Progenitor cell of endocrine pancreas (in vitro differentiated cells): ENCODE measurements at regions not wholly inside any gene's neighbourhood (a gene's known extent, or its start where the extent isn't known, plus 50 kb on each side); places are given as distances from the start of the nearest gene placed in this dataset.

ENCODE experiments used
- DNase-seq: peaks from one replicate; pipeline ENCODE4 v3.0.0; 2021; ENCODE audit warnings: low spot score; ENCODE audit not compliant: unreplicated experiment
- H3K27ac Mint-ChIP-seq: 2 replicates; pipeline ENCODE4 v1.8.0; 2021; ENCODE audit warnings: mild to moderate bottlenecking, moderate library complexity, mixed read lengths
- H3K27me3 Mint-ChIP-seq: 2 replicates; pipeline ENCODE4 v1.8.0; 2021; ENCODE audit warnings: mixed read lengths
- H3K36me3 Mint-ChIP-seq: 2 replicates; pipeline ENCODE4 v1.8.0; 2022; ENCODE audit warnings: mixed read lengths; ENCODE audit not compliant: insufficient read depth
- H3K4me1 Mint-ChIP-seq: 2 replicates; pipeline ENCODE4 v1.8.0; 2021; ENCODE audit warnings: low read depth, mixed read lengths
- H3K4me3 Mint-ChIP-seq: 2 replicates; pipeline ENCODE4 v1.8.0; 2021; ENCODE audit warnings: low read depth, mild to moderate bottlenecking, moderate library complexity, mixed read lengths
- H3K9me3 Mint-ChIP-seq: 2 replicates; pipeline ENCODE4 v1.8.0; 2021; ENCODE audit warnings: low read depth, mixed read lengths
- TF ChIP-seq, protein P1 (sequence below): fragments of 200-600 bp; sonication (generic); IDR thresholded peaks from one replicate; pipeline ENCODE4 v1.5.0; 2021; ENCODE audit warnings: antibody characterized with exemption, mild to moderate bottlenecking; ENCODE audit not compliant: unreplicated experiment

GRCh38 chr3:117987256-117987655, 1047.4 kb downstream of the IGSF11 start:
- no peak overlapping the region for H3K4me3 Mint-ChIP-seq
- TF ChIP-seq, protein P1, sequence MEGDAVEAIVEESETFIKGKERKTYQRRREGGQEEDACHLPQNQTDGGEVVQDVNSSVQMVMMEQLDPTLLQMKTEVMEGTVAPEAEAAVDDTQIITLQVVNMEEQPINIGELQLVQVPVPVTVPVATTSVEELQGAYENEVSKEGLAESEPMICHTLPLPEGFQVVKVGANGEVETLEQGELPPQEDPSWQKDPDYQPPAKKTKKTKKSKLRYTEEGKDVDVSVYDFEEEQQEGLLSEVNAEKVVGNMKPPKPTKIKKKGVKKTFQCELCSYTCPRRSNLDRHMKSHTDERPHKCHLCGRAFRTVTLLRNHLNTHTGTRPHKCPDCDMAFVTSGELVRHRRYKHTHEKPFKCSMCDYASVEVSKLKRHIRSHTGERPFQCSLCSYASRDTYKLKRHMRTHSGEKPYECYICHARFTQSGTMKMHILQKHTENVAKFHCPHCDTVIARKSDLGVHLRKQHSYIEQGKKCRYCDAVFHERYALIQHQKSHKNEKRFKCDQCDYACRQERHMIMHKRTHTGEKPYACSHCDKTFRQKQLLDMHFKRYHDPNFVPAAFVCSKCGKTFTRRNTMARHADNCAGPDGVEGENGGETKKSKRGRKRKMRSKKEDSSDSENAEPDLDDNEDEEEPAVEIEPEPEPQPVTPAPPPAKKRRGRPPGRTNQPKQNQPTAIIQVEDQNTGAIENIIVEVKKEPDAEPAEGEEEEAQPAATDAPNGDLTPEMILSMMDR = no peak
- no peak for DNase-seq
- no peaks in the 10 kb centered on the region for H3K9me3 Mint-ChIP-seq
- H3K27ac Mint-ChIP-seq = no peak overlapping the region
- no peaks in the 10 kb centered on the region for H3K36me3 Mint-ChIP-seq
- no peaks in the 10 kb centered on the region for H3K27me3 Mint-ChIP-seq
- peaks cover 7% of the 10 kb centered on the region for H3K4me1 Mint-ChIP-seq

DNA sequence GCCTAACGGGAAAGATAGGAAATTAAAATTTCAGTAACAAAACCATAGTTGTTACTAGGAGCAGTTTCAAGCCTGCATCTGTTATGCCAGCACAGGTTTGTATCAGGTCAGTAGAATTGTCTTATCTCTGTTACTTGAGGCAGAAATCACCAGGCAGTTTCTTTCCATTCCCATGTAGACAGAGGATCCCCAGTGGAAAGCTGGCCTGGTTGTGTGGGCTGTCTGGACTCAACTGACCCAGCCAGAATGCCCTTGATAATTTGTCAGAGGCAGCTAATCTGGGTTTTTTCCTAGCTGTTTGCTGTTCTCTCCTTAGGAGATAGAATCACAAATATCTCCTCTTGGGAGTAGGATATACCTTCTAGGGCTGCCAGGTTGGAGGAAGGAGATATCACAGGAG, 1044.7 kb downstream of the IGSF11 start:
- no peaks in the 10 kb centered on the region for H3K9me3 Mint-ChIP-seq
- peaks cover 9% of the 10 kb centered on the region for H3K4me1 Mint-ChIP-seq
- no peak for DNase-seq
- peaks cover 6% of the 10 kb centered on the region for H3K27me3 Mint-ChIP-seq
- TF ChIP-seq, protein P1 = no peak
- no peak overlapping the region for H3K27ac Mint-ChIP-seq
- no peak overlapping the region for H3K4me3 Mint-ChIP-seq
- no peaks in the 10 kb centered on the region for H3K36me3 Mint-ChIP-seq

- Mint-ChIP-seq H3K27ac (no peak overlapping the region), H3K4me1 (peaks cover 12% of the 10 kb centered on the region), H3K36me3 (no peaks in the 10 kb centered on the region), H3K4me3 (no peak overlapping the region), H3K27me3 (peaks cover 11% of the 10 kb centered on the region), H3K9me3 (no peaks in the 10 kb centered on the region)
- TF ChIP-seq, protein P1 = no peak
- DNase-seq = no peak
These were observed 1044.0 kb downstream of the IGSF11 start for GRCh38 chr3:117990627-117991026.

DNA sequence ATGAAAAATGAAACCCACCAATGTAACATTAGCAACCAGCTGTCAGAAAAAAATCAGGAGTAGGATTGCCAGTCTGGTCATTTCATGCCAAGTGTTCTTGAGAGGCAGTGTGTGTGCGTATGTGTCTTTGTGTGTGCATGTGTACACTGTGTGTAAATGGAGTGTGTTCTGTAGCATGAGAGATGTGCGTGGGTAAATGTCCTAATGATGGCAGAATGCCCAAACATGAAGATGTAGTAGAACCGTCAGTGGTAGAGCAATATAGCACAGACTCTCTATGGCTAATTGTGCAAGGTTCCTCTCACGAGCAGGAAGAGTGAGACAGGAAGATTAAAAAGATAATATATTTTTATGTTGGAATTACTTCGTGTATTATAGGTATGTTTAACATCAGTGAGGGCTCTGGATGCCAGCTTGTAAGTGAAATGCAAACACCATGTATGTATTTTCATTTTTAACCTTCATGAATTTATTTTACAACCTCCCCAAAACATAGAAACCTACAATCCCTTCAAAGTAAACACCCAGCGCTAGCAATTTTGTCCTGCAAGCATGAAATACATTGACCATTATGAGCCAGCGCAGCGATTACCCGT, 1038.7 kb downstream of the IGSF11 start:
- H3K27me3 Mint-ChIP-seq = peaks cover 20% of the 10 kb centered on the region
- no peaks in the 10 kb centered on the region for H3K9me3 Mint-ChIP-seq
- TF ChIP-seq, protein P1 = no peak
- H3K27ac Mint-ChIP-seq = no peak overlapping the region
- H3K4me3 Mint-ChIP-seq = no peak overlapping the region
- peaks cover 5% of the 10 kb centered on the region for H3K4me1 Mint-ChIP-seq
- H3K36me3 Mint-ChIP-seq = no peaks in the 10 kb centered on the region
- no peak for DNase-seq

GRCh38 chr3:117997201-117998049, 1037.2 kb downstream of the IGSF11 start:
- no peaks in the 10 kb centered on the region for H3K36me3 Mint-ChIP-seq
- peaks cover 20% of the 10 kb centered on the region for H3K27me3 Mint-ChIP-seq
- peak; percentile 69 for DNase-seq
- peaks cover 5% of the 10 kb centered on the region for H3K4me1 Mint-ChIP-seq
- no peak overlapping the region for H3K27ac Mint-ChIP-seq
- no peak overlapping the region for H3K4me3 Mint-ChIP-seq
- no peaks in the 10 kb centered on the region for H3K9me3 Mint-ChIP-seq
- TF ChIP-seq, protein P1 = peak; percentile 89
